ENCODE measurements at regions not wholly inside any gene's neighbourhood (a gene's known extent, or its start where the extent isn't known, plus 50 kb on each side); places are given as distances from the start of the nearest gene placed in this dataset.

GRCh38 chr15:98447069-98447468 is 201.3 kb upstream of the IGF1R start:
- Histone ChIP-seq H3K4me1 (ENCODE audit: control insufficient read depth, insufficient read depth, low read length) (no peaks in the 10 kb centered on the region), H3K4me3 (ENCODE audit: low read length) (no peak overlapping the region), H3K27ac (ENCODE audit: low read length) (no peak overlapping the region), H3K9me3 (ENCODE audit: control insufficient read depth, insufficient read depth, low read length) (no peaks in the 10 kb centered on the region), H3K27me3 (ENCODE audit: control insufficient read depth, insufficient read depth, low read length) (no peaks in the 10 kb centered on the region), H3K36me3 (ENCODE audit: control insufficient read depth, insufficient read depth, low read length) (no peaks in the 10 kb centered on the region)
- ATAC-seq (no peak), DNase-seq (no peak)
- H3K4me3 Mint-ChIP-seq: no peak overlapping the region
- peaks cover 3 to 6% of the 10 kb centered on the region in 2 donors for H3K27me3 Mint-ChIP-seq (ENCODE audit: low read depth in 2 of 2)
- H3K9me3 Mint-ChIP-seq: no peaks in the 10 kb centered on the region
- 69% methylated on average over 8 of the region's 8 CpGs for WGBS (ENCODE audit: insufficient coverage)
- intact Hi-C loops (cut with micrococcal nuclease): no loop called here
- H3K4me1 Mint-ChIP-seq: peaks cover 7 to 10% of the 10 kb centered on the region in 2 donors
- TF ChIP-seq CTCF (IDR thresholded peaks at IDR 0.05): no peak
- H3K27ac Mint-ChIP-seq: no peak overlapping the region
- H3K36me3 Mint-ChIP-seq: no peaks in the 10 kb centered on the region

GRCh38 chr15:98451236-98451635 is 197.1 kb upstream of the IGF1R start:
- no peaks in the 10 kb centered on the region for H3K4me1 ChIP-seq (ENCODE audit: control insufficient read depth, insufficient read depth, low read length)
- no peaks in the 10 kb centered on the region for H3K9me3 Mint-ChIP-seq
- H3K36me3 Mint-ChIP-seq: no peaks in the 10 kb centered on the region
- no peak overlapping the region for H3K27ac ChIP-seq (ENCODE audit: low read length)
- 90% methylated on average over 11 of the region's 11 CpGs for WGBS (ENCODE audit: insufficient coverage)
- no peaks in the 10 kb centered on the region for H3K36me3 ChIP-seq (ENCODE audit: control insufficient read depth, insufficient read depth, low read length)
- DNase-seq (no peak), ATAC-seq (no peak)
- no peaks in the 10 kb centered on the region for H3K4me1 Mint-ChIP-seq
- no peak overlapping the region for H3K4me3 Mint-ChIP-seq
- H3K27ac Mint-ChIP-seq: no peak overlapping the region
- no peaks in the 10 kb centered on the region for H3K9me3 ChIP-seq (ENCODE audit: control insufficient read depth, insufficient read depth, low read length)
- H3K27me3 ChIP-seq (ENCODE audit: control insufficient read depth, insufficient read depth, low read length): no peaks in the 10 kb centered on the region
- intact Hi-C loops (cut with micrococcal nuclease): no loop called here
- H3K27me3 Mint-ChIP-seq (ENCODE audit: low read depth in 2 of 2): peaks cover under 1 to 2% of the 10 kb centered on the region in 2 donors
- no peak for TF ChIP-seq CTCF (IDR thresholded peaks at IDR 0.05)
- H3K4me3 ChIP-seq (ENCODE audit: low read length): no peak overlapping the region

DNA sequence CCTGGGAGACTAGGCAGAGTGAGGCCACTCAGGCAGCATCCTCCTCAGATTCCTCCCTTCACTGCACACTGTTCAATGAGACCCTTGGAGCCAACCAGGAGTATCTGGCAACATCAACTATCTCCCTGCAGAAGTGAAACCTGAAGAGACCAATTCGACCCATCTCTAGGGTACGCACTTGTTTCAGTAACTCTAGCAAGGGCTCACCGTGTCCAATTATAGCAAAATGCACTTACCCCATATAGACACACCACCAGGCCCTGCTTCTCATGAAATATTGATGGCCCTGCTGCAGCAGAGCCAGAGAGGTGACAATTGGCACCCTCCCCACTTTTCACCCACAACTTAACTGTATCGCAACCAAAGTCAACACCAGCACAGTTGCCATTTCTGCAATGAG is 196.1 kb upstream of the IGF1R start:
- no peak overlapping the region for H3K27ac ChIP-seq (ENCODE audit: low read length)
- no peaks in the 10 kb centered on the region for H3K4me1 Mint-ChIP-seq
- WGBS (ENCODE audit: insufficient coverage): 83% methylated on average over 4 of the region's 4 CpGs
- no peak overlapping the region for H3K4me3 ChIP-seq (ENCODE audit: low read length)
- TF ChIP-seq CTCF (IDR thresholded peaks at IDR 0.05): no peak
- DNase-seq: no peak
- no peak overlapping the region for H3K4me3 Mint-ChIP-seq
- ATAC-seq: peak in 1 of 3 donors; percentile 12
- H3K36me3 Mint-ChIP-seq: no peaks in the 10 kb centered on the region
- H3K36me3 ChIP-seq (ENCODE audit: control insufficient read depth, insufficient read depth, low read length): no peaks in the 10 kb centered on the region
- H3K9me3 ChIP-seq (ENCODE audit: control insufficient read depth, insufficient read depth, low read length): no peaks in the 10 kb centered on the region
- intact Hi-C loops (cut with micrococcal nuclease): no loop called here
- no peaks in the 10 kb centered on the region for H3K9me3 Mint-ChIP-seq
- no peaks in the 10 kb centered on the region for H3K27me3 ChIP-seq (ENCODE audit: control insufficient read depth, insufficient read depth, low read length)
- H3K27ac Mint-ChIP-seq: no peak overlapping the region
- no peaks in the 10 kb centered on the region for H3K4me1 ChIP-seq (ENCODE audit: control insufficient read depth, insufficient read depth, low read length)
- H3K27me3 Mint-ChIP-seq (ENCODE audit: low read depth in 2 of 2): peaks cover 2 to 5% of the 10 kb centered on the region in 2 donors

DNA sequence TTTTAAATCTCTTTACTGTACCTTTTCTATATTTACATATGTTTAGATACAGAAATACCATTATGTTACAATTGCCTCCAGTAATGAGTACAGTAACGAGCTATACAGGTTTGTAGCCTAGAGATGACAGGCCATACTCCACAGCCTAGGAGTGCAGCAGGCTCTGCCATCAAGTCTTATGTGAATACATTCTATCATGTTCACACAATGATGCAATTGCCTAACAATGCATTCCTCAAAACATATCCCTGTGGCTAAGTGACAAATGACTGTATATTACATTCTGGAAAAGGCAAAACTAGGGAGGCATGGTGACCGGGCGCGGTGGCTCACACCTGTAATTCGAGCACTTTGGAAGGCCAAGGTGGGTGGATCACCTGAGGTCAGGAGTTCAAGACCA is 192.4 kb upstream of the IGF1R start:
- WGBS (ENCODE audit: insufficient coverage): 93% methylated on average over 5 of the region's 5 CpGs
- ATAC-seq (no peak), DNase-seq (no peak)
- intact Hi-C loops (cut with micrococcal nuclease): no loop called here
- Histone ChIP-seq H3K27ac (ENCODE audit: low read length) (no peak overlapping the region), H3K27me3 (ENCODE audit: control insufficient read depth, insufficient read depth, low read length) (no peaks in the 10 kb centered on the region), H3K9me3 (ENCODE audit: control insufficient read depth, insufficient read depth, low read length) (no peaks in the 10 kb centered on the region), H3K36me3 (ENCODE audit: control insufficient read depth, insufficient read depth, low read length) (no peaks in the 10 kb centered on the region), H3K4me3 (ENCODE audit: low read length) (no peak overlapping the region), H3K4me1 (ENCODE audit: control insufficient read depth, insufficient read depth, low read length) (no peaks in the 10 kb centered on the region)
- Mint-ChIP-seq H3K36me3 (no peaks in the 10 kb centered on the region), H3K4me1 (no peaks in the 10 kb centered on the region), H3K4me3 (no peak overlapping the region), H3K27ac (no peak overlapping the region), H3K27me3 (ENCODE audit: low read depth in 2 of 2) (peaks cover 14 to 33% of the 10 kb centered on the region in 2 donors), H3K9me3 (no peaks in the 10 kb centered on the region)
- no peak for TF ChIP-seq CTCF (IDR thresholded peaks at IDR 0.05)

Data from natural killer cell (primary cell).